Activated naive CD4-positive, alpha-beta T cell (primary cell): ENCODE measurements at regions not wholly inside any gene's neighbourhood (a gene's known extent, or its start where the extent isn't known, plus 50 kb on each side); places are given as distances from the start of the nearest gene placed in this dataset.

Experiments
- DNase-seq, 4 experiments: peaks; one replicate each; lab custom pipeline; 2025; lab: John Stamatoyannopoulos, UW

DNA sequence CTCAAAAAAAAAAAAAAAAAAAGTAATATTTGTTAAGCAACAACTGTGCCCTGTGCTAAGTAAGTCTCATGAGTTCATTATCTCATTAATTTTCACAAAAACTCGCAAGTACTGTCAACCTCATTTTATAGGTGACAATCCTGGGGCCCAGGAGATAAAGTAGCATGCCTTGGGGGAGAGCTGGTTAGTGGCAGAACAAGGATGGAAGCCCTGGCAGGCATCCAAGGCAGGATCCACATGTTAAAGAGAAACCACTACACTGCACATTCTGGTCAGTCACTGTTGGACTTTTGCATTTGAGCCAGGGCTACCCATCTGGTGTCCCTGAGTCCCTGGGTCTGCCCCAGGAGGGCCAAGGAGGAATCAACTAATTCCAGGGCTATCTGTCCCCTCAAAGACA is 54.6 kb downstream of the ZFP36L2 start:
- no peak for DNase-seq

- no peak for DNase-seq
Observed at GRCh38 chr2:43170405-43171105, 55.9 kb downstream of the ZFP36L2 start.

DNA sequence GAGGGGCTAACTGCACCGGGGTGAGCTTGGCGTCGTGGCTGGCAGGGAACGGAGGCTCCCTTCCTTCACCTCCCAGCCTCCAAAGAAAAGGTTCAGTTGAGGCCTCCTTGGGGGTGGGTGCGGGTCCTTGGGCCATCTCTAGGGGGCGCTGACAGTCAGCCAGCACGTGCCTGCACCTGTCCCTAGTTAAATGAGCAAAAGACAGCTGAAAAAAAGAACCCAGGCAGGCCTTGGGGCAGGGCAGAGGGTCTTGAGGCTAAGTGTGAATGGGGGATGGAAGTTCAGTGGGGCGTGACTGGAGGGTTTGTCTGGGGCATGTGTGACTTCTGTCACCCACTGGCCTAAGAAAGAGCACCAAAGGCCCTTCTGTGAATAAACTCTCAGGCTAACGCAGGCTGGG is 56.4 kb downstream of the ZFP36L2 start:
- peak in 3 of 4 experiments; percentile 14 to 54 (median 50) for DNase-seq

DNA sequence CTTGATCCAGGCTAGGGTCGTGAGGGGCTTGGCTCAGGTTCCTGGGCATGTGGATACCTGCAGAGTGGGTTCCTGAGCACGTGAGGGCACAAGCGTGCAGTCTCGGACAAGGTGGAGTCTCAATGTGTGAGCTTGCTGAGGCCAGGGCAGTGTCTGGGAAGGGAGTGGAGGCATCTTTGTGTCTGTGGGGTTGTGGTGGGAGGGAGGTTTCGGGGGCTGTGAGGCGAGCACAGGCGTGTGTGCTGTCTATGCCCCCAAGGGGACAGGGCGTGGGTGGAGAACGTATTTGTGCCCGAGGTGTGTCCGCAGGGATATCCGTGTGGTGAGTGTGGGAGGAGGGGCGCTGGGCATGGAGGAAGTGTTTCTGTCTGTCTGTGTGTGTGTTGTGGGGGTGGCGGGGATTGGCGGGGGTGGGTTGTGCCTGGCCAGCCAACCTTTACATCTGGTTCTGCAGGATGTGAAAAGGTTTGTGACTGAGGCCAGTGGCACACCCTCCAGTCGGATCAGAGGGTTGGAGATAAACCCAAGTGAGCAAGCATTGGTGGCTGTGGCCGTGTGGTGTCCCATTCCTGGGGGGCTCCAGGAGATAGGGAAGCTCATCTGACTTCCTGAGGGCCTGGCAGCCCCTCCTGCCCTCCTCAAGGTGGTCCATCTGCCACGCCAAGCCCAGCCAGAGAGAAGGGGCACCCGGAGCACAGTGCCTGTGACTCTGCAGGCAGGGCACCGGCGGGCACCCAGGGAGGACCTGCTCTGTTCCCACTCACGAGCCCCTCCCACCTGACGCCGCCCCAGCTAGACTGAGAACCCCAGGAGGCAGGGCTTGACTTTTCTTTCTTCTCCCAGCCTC is 57.1 kb downstream of the ZFP36L2 start:
- no peak for DNase-seq

DNA sequence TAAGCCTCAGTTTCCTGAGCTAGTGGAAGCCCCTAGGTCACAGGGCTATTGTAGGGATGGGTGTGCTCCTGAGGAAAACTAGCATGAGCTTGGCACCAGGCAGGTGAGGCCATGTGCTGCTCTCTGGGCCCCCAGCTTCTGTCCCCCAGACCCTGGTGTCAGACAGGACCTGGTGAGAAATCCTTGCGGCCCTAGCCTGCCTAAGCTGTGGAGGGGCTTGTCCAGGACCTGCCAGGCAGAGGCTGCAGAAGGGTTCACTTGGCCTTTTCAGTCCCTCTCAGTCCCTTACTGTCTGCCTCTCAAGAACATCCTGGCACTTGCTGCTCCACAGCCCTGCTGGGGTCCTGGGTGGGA is 58.4 kb downstream of the ZFP36L2 start:
- no peak for DNase-seq

DNA sequence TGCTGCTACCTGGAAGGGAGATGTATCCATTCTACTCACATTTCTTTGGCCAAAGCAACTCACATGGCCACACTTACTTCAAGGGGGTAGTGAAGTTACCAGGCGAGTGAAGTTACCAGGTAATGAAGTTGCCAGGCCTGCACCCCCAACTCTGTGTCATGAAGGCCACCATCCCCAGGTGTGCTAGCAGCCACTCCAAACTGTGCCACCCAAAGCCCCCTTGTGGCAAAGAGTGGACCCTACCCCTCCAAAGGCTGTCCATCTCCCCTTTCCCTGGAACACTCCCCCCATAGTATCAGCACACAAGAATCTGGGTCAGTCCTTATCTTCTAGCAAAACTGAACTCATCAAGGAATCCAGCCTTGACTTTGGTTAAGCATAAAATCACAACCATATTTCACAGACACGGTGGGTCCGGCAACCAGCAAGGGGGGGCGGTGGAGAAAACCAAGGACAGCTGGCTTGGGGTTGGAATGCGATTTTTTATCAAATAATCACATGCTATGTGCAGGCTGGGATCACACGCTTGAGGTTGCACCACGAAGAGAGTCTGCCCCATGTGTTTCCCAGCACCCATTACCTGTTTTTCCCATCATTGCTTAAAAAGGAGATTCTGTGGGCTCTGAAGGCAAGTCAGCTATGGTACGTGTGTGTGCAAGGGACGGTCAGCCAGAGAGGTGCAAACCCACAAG is 60.9 kb downstream of the ZFP36L2 start:
- no peak for DNase-seq

DNA sequence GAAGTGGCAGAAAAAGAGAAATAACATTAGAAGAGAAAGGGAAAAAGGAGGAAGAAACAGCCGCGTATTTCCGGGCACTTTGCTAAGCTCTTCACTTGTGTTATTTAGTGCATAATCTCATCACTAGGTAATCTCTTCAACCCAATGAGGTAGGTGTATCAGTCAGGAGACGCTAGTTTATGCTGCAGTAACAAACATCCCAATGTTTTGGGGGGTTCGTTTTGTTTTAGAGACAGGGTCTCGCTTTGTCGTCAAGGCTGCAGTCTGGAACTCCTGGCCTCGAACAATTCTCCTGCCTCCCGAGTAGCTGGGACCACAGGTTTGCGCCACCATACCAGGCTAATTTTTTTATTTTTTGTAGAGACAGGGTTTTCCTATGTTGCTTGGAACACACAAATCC is 61.7 kb downstream of the ZFP36L2 start:
- no peak for DNase-seq

DNA sequence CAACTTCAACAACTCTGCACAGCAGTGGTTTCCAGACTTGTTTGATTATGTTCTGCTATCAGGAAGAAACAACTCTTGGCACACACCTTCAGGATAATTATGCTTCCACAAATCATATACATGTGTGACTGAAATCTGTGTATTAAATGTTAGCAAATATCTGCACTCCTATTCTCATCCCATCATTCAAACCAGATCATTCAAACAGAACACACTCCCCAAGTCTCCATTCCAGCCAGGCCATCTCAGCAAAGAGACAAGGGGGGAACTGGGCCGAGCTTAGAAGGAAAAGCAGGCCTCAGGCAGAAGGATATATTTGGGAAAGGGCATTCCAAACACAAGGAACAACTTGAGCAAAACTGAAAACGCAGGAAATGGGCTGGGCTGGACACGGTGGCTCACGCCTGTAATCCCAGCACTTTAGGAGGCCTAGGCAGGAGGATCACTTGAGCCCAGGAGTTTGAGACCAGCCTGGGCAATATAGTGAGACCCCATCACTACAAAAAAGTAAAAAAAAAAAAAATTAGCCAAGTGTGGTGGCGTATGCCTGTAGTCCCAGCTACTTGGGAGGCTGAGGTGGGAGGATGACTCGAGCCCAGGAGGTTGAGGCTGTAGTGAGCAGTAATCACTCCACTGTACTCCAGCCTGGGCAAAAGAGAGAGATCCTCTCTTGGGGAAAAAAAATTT is 62.7 kb downstream of the ZFP36L2 start:
- DNase-seq = no peak

DNA sequence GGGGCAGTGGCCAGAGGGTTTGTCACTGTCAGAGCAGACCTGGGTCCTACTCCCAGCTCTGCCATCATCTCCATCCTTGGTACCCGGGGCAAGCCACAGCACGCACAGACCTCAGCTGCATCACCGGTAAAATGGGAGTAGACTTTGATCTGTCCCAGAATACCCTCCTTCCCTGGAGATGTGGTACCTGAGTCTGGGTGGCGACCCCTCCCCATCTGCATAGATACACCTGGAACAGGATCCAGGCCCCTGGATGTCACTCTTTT is 64.0 kb downstream of the ZFP36L2 start:
- no peak for DNase-seq

- DNase-seq = no peak
Observed at GRCh38 chr2:43161650-43162510, 64.5 kb downstream of the ZFP36L2 start.

DNA sequence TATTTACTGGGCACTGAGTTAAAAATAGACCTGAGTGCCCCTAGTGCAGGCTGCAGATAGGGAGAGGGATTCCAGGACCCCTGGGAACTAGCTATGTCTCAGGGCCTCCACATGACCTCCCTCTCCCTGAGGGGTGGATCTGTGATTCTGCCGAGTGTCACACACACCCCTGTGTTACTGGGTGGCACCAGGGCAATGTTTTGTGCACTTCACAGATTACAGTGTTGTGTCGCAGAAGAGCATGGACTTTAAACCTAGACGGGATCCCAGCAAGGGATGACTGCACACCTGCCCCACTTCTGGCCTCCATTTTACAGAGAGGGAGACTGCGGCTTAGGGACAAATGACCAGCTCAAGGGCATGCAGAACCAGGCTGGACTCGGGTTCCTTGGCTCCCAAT is 65.6 kb downstream of the ZFP36L2 start:
- DNase-seq = no peak

GRCh38 chr2:43159797-43160196 is 66.6 kb downstream of the ZFP36L2 start:
- DNase-seq = no peak

GRCh38 chr2:43158259-43158880 is 68.0 kb downstream of the ZFP36L2 start:
- DNase-seq = peak in 2 of 4 experiments; percentile 41 to 49

DNA sequence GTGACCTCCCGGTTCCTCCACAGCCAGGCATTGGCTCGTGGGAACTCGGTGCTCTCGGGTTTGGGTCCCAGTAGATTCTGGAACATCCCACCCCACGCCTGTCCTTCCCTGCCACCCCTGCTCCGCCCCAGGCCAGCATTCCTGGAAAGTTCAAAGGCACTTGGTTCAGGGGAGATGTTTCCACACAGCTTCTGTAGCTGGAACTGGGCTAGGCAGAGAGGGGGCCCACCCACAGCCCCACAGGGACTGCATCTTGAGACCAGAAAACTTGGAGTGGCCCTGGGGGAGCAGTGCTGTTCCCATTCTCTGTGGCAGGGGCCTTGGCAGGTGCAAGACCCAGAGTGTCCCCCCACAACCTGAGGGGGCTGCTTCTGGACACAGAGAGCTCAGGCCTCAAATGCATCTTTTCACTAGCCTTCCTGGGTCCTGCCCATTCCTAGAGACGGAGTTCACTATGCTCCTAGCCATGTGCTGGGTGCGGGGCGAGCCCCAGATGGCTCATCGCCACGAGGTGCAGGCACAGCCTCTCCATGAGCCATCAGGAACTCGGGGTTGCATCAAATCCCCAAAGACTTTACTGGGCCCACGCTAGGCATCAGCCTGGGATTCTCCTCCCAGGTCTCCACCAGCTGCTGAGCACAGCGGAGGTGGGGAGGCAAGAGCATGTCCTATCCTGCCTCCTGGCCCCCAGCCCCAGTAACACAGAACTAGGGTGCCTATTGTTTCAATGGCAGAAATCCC is 68.7 kb downstream of the ZFP36L2 start:
- DNase-seq = no peak

DNA sequence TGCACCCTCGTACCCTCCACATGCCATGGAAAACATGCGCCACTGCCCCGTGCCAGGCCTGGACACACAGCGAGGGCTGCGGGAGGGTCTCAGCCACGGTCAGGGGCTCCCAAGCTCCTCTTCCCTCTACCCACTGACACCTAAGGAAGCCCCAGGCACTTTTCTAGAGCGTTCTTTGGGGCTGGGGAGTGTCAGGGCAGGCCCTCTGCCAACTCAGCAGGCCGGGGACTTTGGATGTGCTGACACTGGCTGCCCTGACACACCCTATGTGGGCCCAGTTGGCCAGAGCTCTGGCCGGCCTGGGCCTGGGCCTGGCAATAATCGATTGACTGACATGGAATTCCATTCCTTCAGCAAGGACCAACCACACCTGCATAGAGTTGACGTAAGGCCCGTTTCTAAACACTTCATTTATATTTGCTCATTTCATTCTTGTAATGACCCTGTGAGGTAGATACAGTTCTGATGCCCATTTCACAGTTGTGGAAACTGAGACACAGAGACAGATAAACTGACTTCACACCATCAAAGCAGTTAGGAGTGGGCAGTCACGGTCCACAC is 70.5 kb downstream of the ZFP36L2 start:
- DNase-seq = no peak

DNA sequence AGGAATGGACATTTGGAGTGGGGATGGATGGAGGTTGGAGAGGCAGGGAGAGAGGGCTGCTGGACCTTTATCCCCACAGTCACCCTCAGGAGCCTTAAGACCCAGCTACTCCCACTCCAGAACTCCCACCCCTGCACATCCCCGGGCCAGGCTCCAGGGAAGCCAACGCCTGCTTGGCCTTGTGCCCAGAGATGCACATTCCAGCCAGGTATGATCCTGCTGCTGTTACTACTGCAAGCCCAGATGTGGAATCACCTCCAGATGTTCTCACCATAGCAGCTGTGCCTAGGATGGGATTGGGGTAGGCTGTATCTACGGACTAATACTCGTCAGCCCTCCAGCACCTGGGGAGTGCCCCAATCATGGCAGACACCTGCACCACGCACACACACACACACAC is 71.7 kb downstream of the ZFP36L2 start:
- DNase-seq = no peak

DNA sequence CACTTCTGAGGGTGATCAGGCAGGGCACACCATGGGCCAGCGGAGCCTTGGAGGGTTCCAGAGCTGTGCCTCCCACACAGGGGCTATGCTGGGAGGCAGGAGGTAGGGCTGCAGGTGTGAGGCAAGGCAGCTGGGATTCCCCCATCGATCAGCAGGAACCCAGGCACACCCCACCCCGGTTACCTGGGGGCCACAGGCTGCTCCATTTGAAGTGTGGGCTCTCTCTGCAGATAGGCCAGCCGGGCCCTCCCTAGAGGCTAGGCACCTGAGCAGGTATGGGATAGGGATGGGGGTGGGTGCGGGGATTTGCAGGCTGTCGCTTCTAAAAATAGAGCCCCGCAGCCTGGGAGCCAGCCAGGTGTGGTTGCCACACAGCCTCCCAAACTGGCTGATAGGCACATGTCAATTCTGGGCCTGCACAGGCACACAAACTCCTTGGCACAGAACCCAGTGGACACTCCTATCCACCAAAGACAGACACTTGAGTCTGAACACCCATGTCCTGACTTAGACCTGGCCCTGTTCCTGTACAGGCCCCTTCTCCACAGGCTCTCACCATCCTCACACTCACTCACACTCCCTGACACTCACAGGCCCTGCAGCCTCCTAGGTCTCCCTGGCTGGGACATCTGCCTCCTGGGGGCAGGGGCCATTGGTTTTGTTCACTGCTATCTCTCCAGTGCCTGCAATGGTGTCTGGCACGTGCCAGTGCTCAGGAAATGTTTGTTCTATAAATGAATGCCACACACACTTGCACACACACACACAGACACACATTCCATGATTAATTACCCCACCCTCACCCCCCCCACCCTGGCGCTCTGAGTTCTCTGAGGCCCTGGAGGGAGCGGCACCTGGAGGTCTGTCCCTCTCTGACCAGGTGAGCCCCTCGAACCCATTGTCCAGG is 73.4 kb downstream of the ZFP36L2 start:
- DNase-seq = no peak

- DNase-seq = no peak
Observed at GRCh38 chr2:43152186-43152585, 74.2 kb downstream of the ZFP36L2 start.

GRCh38 chr2:43149482-43150107 is 76.8 kb downstream of the ZFP36L2 start:
- DNase-seq = no peak
